ENCODE measurements at regions not wholly inside any gene's neighbourhood (a gene's known extent, or its start where the extent isn't known, plus 50 kb on each side); places are given as distances from the start of the nearest gene placed in this dataset.
"Not testable (repeated sequence)": the region's sequence is repeated elsewhere in the genome, so short reads cannot be mapped to it uniquely, and the experiment has no call there.

DNA sequence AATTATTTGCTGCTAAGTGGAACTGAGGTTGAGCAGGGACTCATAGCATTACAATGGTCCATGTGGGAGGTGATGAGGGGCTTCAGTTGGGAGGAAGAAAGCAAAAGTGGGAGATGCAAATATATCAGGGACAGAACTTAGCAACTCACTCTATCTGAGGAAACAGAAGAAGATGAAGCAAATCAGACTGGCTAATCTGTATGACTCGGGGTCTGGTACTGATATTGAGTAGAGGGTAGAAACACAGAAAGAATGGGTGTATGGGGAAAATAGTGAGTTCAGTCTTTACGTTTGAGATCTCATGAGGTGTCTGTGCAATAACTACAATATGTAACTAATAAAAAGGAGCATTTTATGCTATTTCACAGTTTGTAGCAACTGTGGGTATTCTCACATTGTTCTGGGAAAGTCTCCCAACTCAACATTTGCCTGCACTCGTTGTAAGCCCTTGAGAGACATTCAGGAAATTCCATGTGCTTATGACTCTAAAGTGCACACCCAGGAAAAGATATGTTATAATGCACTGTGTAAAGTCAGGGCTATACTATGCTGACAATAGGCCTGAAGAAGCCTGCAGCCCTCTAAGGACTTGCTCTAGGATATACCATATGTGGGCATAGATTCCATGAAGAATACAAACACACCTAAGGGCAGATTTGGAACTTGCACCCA lies 183.5 kb downstream of the SPRY2 start:
- ChIA-PET POLR2A (ENCODE audit: low non-redundant PET) (no interaction called here), CTCF (no interaction called here)
- no peaks in the 10 kb centered on the region for H3K27me3 ChIP-seq (replicated peaks; ENCODE audit: insufficient read depth, low read depth, low read length, poor library complexity)
- H3K4me3 ChIP-seq (ENCODE audit: low read depth, low read length, poor library complexity, severe bottlenecking) = no peak overlapping the region
- H3K4me1 ChIP-seq (ENCODE audit: insufficient read depth, low read length, poor library complexity, severe bottlenecking) = peaks cover 7% of the 10 kb centered on the region
- no peak for TF ChIP-seq EZH2 (IDR thresholded peaks at IDR 0.05; ENCODE audit: borderline replicate concordance, low read depth, low read length, poor library complexity, severe bottlenecking)
- TF ChIP-seq, protein P1, sequence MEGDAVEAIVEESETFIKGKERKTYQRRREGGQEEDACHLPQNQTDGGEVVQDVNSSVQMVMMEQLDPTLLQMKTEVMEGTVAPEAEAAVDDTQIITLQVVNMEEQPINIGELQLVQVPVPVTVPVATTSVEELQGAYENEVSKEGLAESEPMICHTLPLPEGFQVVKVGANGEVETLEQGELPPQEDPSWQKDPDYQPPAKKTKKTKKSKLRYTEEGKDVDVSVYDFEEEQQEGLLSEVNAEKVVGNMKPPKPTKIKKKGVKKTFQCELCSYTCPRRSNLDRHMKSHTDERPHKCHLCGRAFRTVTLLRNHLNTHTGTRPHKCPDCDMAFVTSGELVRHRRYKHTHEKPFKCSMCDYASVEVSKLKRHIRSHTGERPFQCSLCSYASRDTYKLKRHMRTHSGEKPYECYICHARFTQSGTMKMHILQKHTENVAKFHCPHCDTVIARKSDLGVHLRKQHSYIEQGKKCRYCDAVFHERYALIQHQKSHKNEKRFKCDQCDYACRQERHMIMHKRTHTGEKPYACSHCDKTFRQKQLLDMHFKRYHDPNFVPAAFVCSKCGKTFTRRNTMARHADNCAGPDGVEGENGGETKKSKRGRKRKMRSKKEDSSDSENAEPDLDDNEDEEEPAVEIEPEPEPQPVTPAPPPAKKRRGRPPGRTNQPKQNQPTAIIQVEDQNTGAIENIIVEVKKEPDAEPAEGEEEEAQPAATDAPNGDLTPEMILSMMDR (conservative IDR thresholded peaks at IDR 0.05; ENCODE audit: low read depth, low read length) = no peak
- no peaks in the 10 kb centered on the region for H3K36me3 ChIP-seq (ENCODE audit: insufficient read depth, low read length, poor library complexity, severe bottlenecking)
- H3K27ac ChIP-seq (ENCODE audit: low read depth, low read length, poor library complexity, severe bottlenecking) = peak overlapping the region; percentile 52
- intact Hi-C loops (cut with micrococcal nuclease; ENCODE audit: unreplicated experiment) = no loop called here
- DNase-seq (ENCODE audit: low spot score) = peak; percentile 66
- H3K9me3 ChIP-seq (ENCODE audit: low read depth, low read length, poor library complexity, severe bottlenecking) = no peaks in the 10 kb centered on the region
- BruUV-seq (replicated peaks) = no TSS peak

DNA sequence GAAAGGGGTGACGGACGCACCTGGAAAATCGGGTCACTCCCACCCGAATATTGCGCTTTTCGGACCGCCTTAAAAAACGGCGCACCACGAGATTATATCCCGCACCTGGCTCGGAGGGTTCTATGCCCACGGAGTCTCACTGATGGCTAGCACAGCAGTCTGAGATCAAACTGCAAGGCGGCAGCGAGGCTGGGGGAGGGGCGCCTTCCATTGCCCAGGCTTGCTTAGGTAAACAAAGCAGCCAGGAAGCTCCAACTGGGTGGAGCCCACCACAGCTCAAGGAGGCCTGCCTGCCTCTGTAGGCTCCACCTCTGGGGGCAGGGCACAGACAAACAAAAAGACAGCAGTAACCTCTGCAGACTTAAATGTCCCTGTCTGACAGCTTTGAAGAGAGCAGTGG lies 188.8 kb downstream of the SPRY2 start:
- H3K27ac ChIP-seq (ENCODE audit: low read depth, low read length, poor library complexity, severe bottlenecking); DNase-seq (ENCODE audit: low spot score); intact Hi-C loops (cut with micrococcal nuclease; ENCODE audit: unreplicated experiment); H3K4me3 ChIP-seq (ENCODE audit: low read depth, low read length, poor library complexity, severe bottlenecking); H3K36me3 ChIP-seq (ENCODE audit: insufficient read depth, low read length, poor library complexity, severe bottlenecking); H3K27me3 ChIP-seq (replicated peaks; ENCODE audit: insufficient read depth, low read depth, low read length, poor library complexity); H3K9me3 ChIP-seq (ENCODE audit: low read depth, low read length, poor library complexity, severe bottlenecking); BruUV-seq (replicated peaks); H3K4me1 ChIP-seq (ENCODE audit: insufficient read depth, low read length, poor library complexity, severe bottlenecking): not testable (repeated sequence)
- POLR2A ChIA-PET (ENCODE audit: low non-redundant PET) = interaction anchor here (0.6 kb wide), 1 partner anchor 25 kb away, joined by 7 read pairs; no protein-coding TSS in a partner anchor
- CTCF ChIA-PET = interaction anchor here (0.6 kb wide), 1 partner anchor 23 kb away, joined by 3 read pairs; no protein-coding TSS in a partner anchor

DNA sequence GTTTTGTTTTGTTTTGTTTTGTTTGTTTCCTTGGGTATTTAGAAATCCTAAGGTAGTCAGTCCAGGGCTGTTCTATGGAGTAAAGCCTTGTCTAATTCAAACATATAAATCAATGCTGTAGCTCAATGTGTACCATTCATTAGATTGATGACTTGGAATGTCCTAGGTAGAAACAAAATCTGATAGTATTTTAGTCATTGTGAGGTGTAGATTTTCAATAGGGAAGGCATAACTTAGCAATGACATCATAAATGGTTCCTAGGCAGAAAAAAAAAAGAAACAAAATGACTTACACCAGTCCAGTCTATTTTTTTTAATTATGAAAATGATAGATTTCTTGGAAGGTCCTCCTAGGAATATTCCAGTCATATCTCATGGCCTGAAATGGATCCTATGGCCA lies 189.9 kb downstream of the SPRY2 start:
- TF ChIP-seq EZH2 (IDR thresholded peaks at IDR 0.05; ENCODE audit: borderline replicate concordance, low read depth, low read length, poor library complexity, severe bottlenecking) = no peak
- TF ChIP-seq, protein P1 (conservative IDR thresholded peaks at IDR 0.05; ENCODE audit: low read depth, low read length) = no peak
- Histone ChIP-seq H3K36me3 (ENCODE audit: insufficient read depth, low read length, poor library complexity, severe bottlenecking) (no peaks in the 10 kb centered on the region), H3K27ac (ENCODE audit: low read depth, low read length, poor library complexity, severe bottlenecking) (no peak overlapping the region), H3K4me1 (ENCODE audit: insufficient read depth, low read length, poor library complexity, severe bottlenecking) (no peaks in the 10 kb centered on the region), H3K27me3 (replicated peaks; ENCODE audit: insufficient read depth, low read depth, low read length, poor library complexity) (no peaks in the 10 kb centered on the region), H3K9me3 (ENCODE audit: low read depth, low read length, poor library complexity, severe bottlenecking) (no peaks in the 10 kb centered on the region), H3K4me3 (ENCODE audit: low read depth, low read length, poor library complexity, severe bottlenecking) (no peak overlapping the region)
- intact Hi-C loops (cut with micrococcal nuclease; ENCODE audit: unreplicated experiment) = no loop called here
- DNase-seq (ENCODE audit: low spot score) = no peak
- ChIA-PET CTCF (no interaction called here), POLR2A (ENCODE audit: low non-redundant PET) (no interaction called here)
- BruUV-seq (replicated peaks) = no TSS peak

DNA sequence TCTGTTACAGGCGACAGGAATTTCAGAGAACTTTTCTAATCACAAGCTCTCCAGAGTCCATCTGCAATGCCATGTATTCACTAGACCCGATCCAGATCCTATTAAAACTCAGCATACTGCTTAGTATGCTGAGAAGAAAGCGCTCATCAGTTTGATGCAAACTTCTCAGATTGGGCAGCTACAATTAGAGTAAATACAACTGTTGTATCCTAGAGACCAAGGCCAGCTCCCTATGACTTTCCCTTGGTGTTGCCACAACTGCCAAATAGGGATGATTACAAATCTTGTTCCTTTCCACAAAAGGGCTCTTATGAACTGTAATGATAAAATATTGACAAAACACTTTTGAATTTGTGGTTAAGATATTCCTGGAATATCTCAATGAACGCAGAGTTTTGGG lies 191.2 kb downstream of the SPRY2 start:
- no TSS peak for BruUV-seq (replicated peaks)
- Histone ChIP-seq H3K27me3 (replicated peaks; ENCODE audit: insufficient read depth, low read depth, low read length, poor library complexity) (no peaks in the 10 kb centered on the region), H3K4me3 (ENCODE audit: low read depth, low read length, poor library complexity, severe bottlenecking) (no peak overlapping the region), H3K4me1 (ENCODE audit: insufficient read depth, low read length, poor library complexity, severe bottlenecking) (no peaks in the 10 kb centered on the region), H3K27ac (ENCODE audit: low read depth, low read length, poor library complexity, severe bottlenecking) (no peak overlapping the region), H3K36me3 (ENCODE audit: insufficient read depth, low read length, poor library complexity, severe bottlenecking) (no peaks in the 10 kb centered on the region), H3K9me3 (ENCODE audit: low read depth, low read length, poor library complexity, severe bottlenecking) (no peaks in the 10 kb centered on the region)
- DNase-seq (ENCODE audit: low spot score) = no peak
- intact Hi-C loops (cut with micrococcal nuclease; ENCODE audit: unreplicated experiment) = no loop called here
- ChIA-PET CTCF (no interaction called here), POLR2A (ENCODE audit: low non-redundant PET) (no interaction called here)
- TF ChIP-seq, protein P1 (conservative IDR thresholded peaks at IDR 0.05; ENCODE audit: low read depth, low read length) = no peak
- TF ChIP-seq EZH2 (IDR thresholded peaks at IDR 0.05; ENCODE audit: borderline replicate concordance, low read depth, low read length, poor library complexity, severe bottlenecking) = no peak
